ENCODE measurements at regions not wholly inside any gene's neighbourhood (a gene's known extent, or its start where the extent isn't known, plus 50 kb on each side); places are given as distances from the start of the nearest gene placed in this dataset.

- CTCF ChIA-PET = no interaction called here
- no peaks in the 10 kb centered on the region for H3K27me3 ChIP-seq (replicated peaks; ENCODE audit: control insufficient read depth, insufficient read depth, low read length)
- DNase-seq = no peak
- Mint-ChIP-seq H3K4me1 (ENCODE audit: low read depth, unreplicated experiment) (no peaks in the 10 kb centered on the region), H3K4me3 (ENCODE audit: unreplicated experiment) (no peak overlapping the region), H3K36me3 (ENCODE audit: insufficient read depth, unreplicated experiment) (no peaks in the 10 kb centered on the region), H3K27me3 (ENCODE audit: insufficient read depth, unreplicated experiment) (peaks cover 3% of the 10 kb centered on the region), H3K9me3 (ENCODE audit: unreplicated experiment) (no peaks in the 10 kb centered on the region), H3K27ac (ENCODE audit: unreplicated experiment) (no peak overlapping the region)
- no peak for TF ChIP-seq CTCF (IDR thresholded peaks at IDR 0.05; ENCODE audit: insufficient read depth in 1 of 2, low read depth in 1 of 2, low read length in 1 of 2, severe bottlenecking in 1 of 2, unreplicated experiment in 1 of 2)
- no peaks in the 10 kb centered on the region for H3K4me1 ChIP-seq
- no peaks in the 10 kb centered on the region for H3K36me3 ChIP-seq (ENCODE audit: control insufficient read depth, insufficient read depth, low read length)
- POLR2A ChIA-PET = no interaction called here
- intact Hi-C loops (cut with micrococcal nuclease; ENCODE audit: unreplicated experiment) = no loop called here
- H3K9me3 ChIP-seq = no peaks in the 10 kb centered on the region
- BruUV-seq (replicated peaks) = no TSS peak
- no peak overlapping the region for H3K4me3 ChIP-seq (ENCODE audit: low read depth, low read length)
Measured at GRCh38 chr15:98152156-98152555, 191.7 kb downstream of the ARRDC4 start.

GRCh38 chr15:98154863-98155262 is 194.4 kb downstream of the ARRDC4 start:
- Histone ChIP-seq H3K4me1 (no peaks in the 10 kb centered on the region), H3K27me3 (replicated peaks; ENCODE audit: control insufficient read depth, insufficient read depth, low read length) (no peaks in the 10 kb centered on the region), H3K4me3 (ENCODE audit: low read depth, low read length) (no peak overlapping the region), H3K9me3 (no peaks in the 10 kb centered on the region), H3K36me3 (ENCODE audit: control insufficient read depth, insufficient read depth, low read length) (no peaks in the 10 kb centered on the region)
- H3K4me3 Mint-ChIP-seq (ENCODE audit: unreplicated experiment) = no peak overlapping the region
- no peaks in the 10 kb centered on the region for H3K9me3 Mint-ChIP-seq (ENCODE audit: unreplicated experiment)
- CTCF ChIA-PET = no interaction called here
- no peak for TF ChIP-seq CTCF (IDR thresholded peaks at IDR 0.05; ENCODE audit: insufficient read depth in 1 of 2, low read depth in 1 of 2, low read length in 1 of 2, severe bottlenecking in 1 of 2, unreplicated experiment in 1 of 2)
- H3K27me3 Mint-ChIP-seq (ENCODE audit: insufficient read depth, unreplicated experiment) = peaks cover 3% of the 10 kb centered on the region
- intact Hi-C loops (cut with micrococcal nuclease; ENCODE audit: unreplicated experiment) = no loop called here
- BruUV-seq (replicated peaks) = no TSS peak
- no peak for DNase-seq
- H3K36me3 Mint-ChIP-seq (ENCODE audit: insufficient read depth, unreplicated experiment) = no peaks in the 10 kb centered on the region
- no peaks in the 10 kb centered on the region for H3K4me1 Mint-ChIP-seq (ENCODE audit: low read depth, unreplicated experiment)
- H3K27ac Mint-ChIP-seq (ENCODE audit: unreplicated experiment) = no peak overlapping the region
- POLR2A ChIA-PET = no interaction called here

- intact Hi-C loops (cut with micrococcal nuclease; ENCODE audit: unreplicated experiment) = no loop called here
- Histone ChIP-seq H3K4me1 (no peaks in the 10 kb centered on the region), H3K4me3 (ENCODE audit: low read depth, low read length) (no peak overlapping the region), H3K36me3 (ENCODE audit: control insufficient read depth, insufficient read depth, low read length) (no peaks in the 10 kb centered on the region), H3K9me3 (no peaks in the 10 kb centered on the region), H3K27me3 (replicated peaks; ENCODE audit: control insufficient read depth, insufficient read depth, low read length) (no peaks in the 10 kb centered on the region)
- no peak overlapping the region for H3K27ac Mint-ChIP-seq (ENCODE audit: unreplicated experiment)
- ChIA-PET POLR2A (no interaction called here), CTCF (no interaction called here)
- no TSS peak for BruUV-seq (replicated peaks)
- TF ChIP-seq CTCF (IDR thresholded peaks at IDR 0.05; ENCODE audit: insufficient read depth in 1 of 2, low read depth in 1 of 2, low read length in 1 of 2, severe bottlenecking in 1 of 2, unreplicated experiment in 1 of 2) = no peak
- H3K36me3 Mint-ChIP-seq (ENCODE audit: insufficient read depth, unreplicated experiment) = no peaks in the 10 kb centered on the region
- H3K4me3 Mint-ChIP-seq (ENCODE audit: unreplicated experiment) = no peak overlapping the region
- no peaks in the 10 kb centered on the region for H3K4me1 Mint-ChIP-seq (ENCODE audit: low read depth, unreplicated experiment)
- peaks cover 3% of the 10 kb centered on the region for H3K27me3 Mint-ChIP-seq (ENCODE audit: insufficient read depth, unreplicated experiment)
- no peak for DNase-seq
- no peaks in the 10 kb centered on the region for H3K9me3 Mint-ChIP-seq (ENCODE audit: unreplicated experiment)
Measured at GRCh38 chr15:98155356-98155755, 194.9 kb downstream of the ARRDC4 start.

Measured in Caco-2 (cell line).